ENCODE measurements at regions not wholly inside any gene's neighbourhood (a gene's known extent, or its start where the extent isn't known, plus 50 kb on each side); places are given as distances from the start of the nearest gene placed in this dataset. TPM values are rescaled to one million over a fixed set of nuclear protein-coding genes. Genes with fewer than 3 reads are reported as not detected.

GRCh38 chrX:100120956-100121355, 289.1 kb downstream of the PCDH19 start:
- no peak for DNase-seq (ENCODE audit: low read depth)

GRCh38 chrX:100098660-100099375, 311.3 kb downstream of the PCDH19 start:
- peak; percentile 45 for DNase-seq (ENCODE audit: low read depth)

GRCh38 chrX:100090931-100091330, 319.1 kb downstream of the PCDH19 start:
- peak; percentile 84 for DNase-seq (ENCODE audit: low read depth)

- DNase-seq (ENCODE audit: low read depth) = no peak
Observed at GRCh38 chrX:100089724-100090123, 320.3 kb downstream of the PCDH19 start.

DNA sequence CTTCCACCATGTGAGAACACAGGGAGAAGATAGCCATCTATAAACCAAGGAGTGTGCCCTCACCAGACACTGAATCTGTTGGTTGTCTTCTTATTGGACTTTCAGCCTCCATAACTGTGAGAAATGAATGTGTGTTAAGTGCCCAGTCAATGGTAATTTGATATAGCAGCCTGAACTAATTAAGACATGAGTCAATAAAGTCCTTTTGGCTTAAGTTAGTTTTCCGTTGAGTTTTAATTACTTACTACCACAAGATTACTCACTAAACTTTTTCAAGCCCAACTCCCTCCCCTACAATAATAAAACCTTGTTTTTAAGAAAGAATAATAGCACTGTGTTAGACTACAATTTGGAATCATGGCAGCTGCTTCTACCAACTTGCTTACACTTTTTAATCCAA, 324.2 kb downstream of the PCDH19 start:
- peak; percentile 1 for DNase-seq (ENCODE audit: low read depth)

DNA sequence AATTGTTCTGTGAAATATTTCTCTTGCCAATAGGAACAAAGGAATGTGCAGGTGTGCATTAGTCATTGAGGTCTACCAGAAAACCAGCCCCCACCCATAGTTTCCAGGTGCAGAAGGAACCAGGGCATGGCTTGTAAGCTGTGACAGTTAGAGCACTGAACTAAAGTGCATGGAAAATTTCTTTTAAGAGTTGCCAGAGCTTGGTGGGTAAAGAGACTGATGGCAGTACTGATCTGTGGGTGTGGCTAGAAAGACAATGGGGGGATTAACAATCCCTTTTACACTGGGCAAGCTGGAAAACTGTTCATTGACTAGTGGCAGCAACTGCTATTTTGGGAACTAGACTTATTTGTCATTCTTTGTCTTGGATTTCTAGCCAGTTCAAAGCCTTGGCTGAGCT, 326.9 kb downstream of the PCDH19 start:
- DNase-seq (ENCODE audit: low read depth) = no peak

GRCh38 chrX:100081503-100081902, 328.6 kb downstream of the PCDH19 start:
- DNase-seq (ENCODE audit: low read depth) = no peak

DNA sequence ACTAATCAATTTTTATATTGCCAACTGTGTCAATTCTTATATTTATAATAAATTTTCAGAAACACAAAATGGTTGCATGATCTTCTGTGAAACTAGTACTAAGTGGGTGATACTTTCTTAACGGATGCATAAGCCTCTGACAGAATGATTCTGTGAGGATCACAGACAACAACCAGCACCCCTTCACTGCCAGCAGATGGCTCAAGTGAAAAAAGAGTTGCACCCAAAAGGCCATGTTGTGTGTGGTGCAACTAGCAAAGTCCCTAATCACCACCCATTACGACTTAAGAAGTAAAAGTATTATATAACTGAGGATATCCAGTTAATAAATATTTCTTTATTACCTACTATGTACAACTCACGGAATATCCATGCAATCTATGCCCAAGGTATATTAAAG, 334.0 kb downstream of the PCDH19 start:
- no peak for DNase-seq (ENCODE audit: low read depth)

DNA sequence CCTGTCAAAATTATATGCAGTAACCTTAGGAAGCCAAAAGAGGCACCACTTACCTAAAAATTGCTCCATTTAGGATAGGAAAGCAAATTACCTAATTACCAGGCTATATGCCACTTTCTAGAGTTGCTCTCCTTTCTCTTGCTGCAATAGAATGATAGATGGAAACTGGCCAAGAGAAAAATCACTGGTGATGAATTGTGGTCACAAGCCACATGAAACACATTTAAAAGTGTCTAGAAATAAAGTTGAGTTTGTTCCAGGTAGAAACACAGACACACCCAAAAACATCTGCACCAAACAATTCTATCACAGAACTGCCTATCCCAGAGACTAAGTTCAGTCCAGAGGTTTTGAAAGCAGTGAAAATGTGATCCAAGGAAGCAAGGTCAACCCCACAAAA, 337.7 kb downstream of the PCDH19 start:
- no peak for DNase-seq (ENCODE audit: low read depth)

- DNase-seq (ENCODE audit: low read depth) = no peak
Observed at GRCh38 chrX:100070334-100070849, 339.7 kb downstream of the PCDH19 start.

GRCh38 chrX:100048156-100048555, 361.9 kb downstream of the PCDH19 start:
- DNase-seq (ENCODE audit: low read depth) = no peak

Small RNA genes lying in the stretch of these regions (small RNA-seq; reads per million reads assigned to genes)
- not detected for gene RF00402

Measured in HT1080 (cell line).